ENCODE measurements at regions not wholly inside any gene's neighbourhood (a gene's known extent, or its start where the extent isn't known, plus 50 kb on each side); places are given as distances from the start of the nearest gene placed in this dataset.

DNA sequence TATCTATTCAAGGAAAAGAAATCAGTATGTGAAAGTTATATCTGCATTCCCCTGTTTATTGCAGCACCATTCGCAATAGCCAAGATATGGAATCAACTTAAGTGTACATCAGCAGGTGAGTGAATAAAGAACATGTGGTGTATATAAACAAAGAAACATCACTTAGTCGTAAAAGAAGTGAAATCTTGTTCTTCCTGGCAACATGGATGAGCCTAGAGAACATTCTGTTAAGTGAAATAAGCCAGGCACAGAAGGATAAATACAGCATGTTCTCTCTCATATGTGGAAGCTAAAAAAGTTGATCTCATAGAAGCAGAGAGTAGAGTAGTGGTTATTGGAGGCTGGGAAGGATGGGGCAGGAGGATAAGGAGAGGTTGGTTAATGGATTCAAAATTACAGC lies 287.9 kb upstream of the FERMT1 start:
- Histone ChIP-seq H3K27ac (ENCODE audit: low read depth, low read length) (no peak overlapping the region), H3K4me3 (ENCODE audit: low read depth, low read length) (no peak overlapping the region), H3K27me3 (ENCODE audit: control insufficient read depth, insufficient read depth, low read length) (no peaks in the 10 kb centered on the region), H3K9me3 (ENCODE audit: control insufficient read depth, insufficient read depth, low read length) (no peaks in the 10 kb centered on the region)
- ChIA-PET POLR2A (no interaction called here), CTCF (no interaction called here)
- no peak for DNase-seq (ENCODE audit: low read depth, low spot score)
- TF ChIP-seq, protein P1, sequence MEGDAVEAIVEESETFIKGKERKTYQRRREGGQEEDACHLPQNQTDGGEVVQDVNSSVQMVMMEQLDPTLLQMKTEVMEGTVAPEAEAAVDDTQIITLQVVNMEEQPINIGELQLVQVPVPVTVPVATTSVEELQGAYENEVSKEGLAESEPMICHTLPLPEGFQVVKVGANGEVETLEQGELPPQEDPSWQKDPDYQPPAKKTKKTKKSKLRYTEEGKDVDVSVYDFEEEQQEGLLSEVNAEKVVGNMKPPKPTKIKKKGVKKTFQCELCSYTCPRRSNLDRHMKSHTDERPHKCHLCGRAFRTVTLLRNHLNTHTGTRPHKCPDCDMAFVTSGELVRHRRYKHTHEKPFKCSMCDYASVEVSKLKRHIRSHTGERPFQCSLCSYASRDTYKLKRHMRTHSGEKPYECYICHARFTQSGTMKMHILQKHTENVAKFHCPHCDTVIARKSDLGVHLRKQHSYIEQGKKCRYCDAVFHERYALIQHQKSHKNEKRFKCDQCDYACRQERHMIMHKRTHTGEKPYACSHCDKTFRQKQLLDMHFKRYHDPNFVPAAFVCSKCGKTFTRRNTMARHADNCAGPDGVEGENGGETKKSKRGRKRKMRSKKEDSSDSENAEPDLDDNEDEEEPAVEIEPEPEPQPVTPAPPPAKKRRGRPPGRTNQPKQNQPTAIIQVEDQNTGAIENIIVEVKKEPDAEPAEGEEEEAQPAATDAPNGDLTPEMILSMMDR (IDR thresholded peaks at IDR 0.05; ENCODE audit: low read depth, low read length), result no peak

DNA sequence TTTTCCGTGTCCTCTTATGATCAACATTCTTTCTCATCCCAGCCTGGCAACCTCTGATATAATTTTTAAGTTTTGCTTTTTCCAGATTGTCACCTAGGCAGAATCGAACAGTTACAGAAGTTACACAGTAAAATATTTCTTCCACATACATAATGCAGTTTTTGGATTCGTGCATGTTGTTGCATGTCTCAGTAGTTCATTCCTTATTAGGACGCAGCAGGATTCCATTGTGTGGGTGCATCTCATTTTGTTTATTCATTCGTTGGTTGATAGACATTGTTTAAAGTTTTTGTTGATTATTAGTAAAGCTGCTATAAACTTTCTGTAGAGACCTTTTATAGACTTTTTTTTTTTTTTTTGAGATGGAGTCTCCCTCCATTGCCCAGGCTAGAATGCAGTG lies 284.3 kb upstream of the FERMT1 start:
- TF ChIP-seq, protein P1 (IDR thresholded peaks at IDR 0.05; ENCODE audit: low read depth, low read length), result no peak
- POLR2A ChIA-PET, result no interaction called here
- no peak for DNase-seq (ENCODE audit: low read depth, low spot score)

DNA sequence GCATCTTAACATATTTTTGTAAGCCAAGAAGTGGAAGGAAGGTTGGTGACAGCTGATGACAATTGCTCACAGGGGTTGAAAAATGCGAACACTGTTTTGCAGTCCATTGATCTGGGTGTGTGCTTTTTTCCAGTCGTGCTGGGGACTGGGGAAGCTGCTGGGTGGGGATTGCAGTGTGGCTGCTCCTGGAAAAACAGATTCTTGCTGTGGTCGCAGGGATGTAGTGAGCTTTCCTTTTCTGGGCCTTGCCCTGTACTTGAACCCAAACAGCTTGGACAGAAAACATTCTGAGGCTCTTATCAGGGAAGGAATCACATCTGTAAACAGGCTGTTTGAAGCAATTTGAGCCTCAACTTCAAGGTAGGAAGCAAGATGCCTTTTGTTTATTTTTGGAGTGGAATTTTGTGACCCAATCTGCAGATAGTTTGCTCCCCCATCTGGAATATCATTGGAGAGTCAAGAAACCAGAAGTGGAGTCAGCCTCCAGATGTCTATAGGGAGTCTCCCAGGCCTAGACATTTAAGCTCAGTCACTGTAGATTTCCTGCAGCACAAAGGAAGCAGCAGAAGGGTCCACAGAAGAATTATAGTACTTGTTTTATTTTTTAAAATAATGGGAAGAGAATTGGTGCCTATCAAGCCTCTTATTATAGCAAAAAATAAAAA lies 279.2 kb upstream of the FERMT1 start:
- Histone ChIP-seq H3K27me3 (ENCODE audit: control insufficient read depth, insufficient read depth, low read length) (no peaks in the 10 kb centered on the region), H3K4me3 (ENCODE audit: low read depth, low read length) (no peak overlapping the region), H3K27ac (ENCODE audit: low read depth, low read length) (no peak overlapping the region), H3K9me3 (ENCODE audit: control insufficient read depth, insufficient read depth, low read length) (no peaks in the 10 kb centered on the region)
- no peak for DNase-seq (ENCODE audit: low read depth, low spot score)
- TF ChIP-seq, protein P1 (IDR thresholded peaks at IDR 0.05; ENCODE audit: low read depth, low read length), result no peak
- ChIA-PET CTCF (no interaction called here), POLR2A (no interaction called here)

More for the DNA sequence above, 284.3 kb upstream of the FERMT1 start:
- Histone ChIP-seq H3K4me3 (ENCODE audit: low read depth, low read length) (no peak overlapping the region), H3K9me3 (ENCODE audit: control insufficient read depth, insufficient read depth, low read length) (no peaks in the 10 kb centered on the region), H3K27me3 (ENCODE audit: control insufficient read depth, insufficient read depth, low read length) (no peaks in the 10 kb centered on the region), H3K27ac (ENCODE audit: low read depth, low read length) (no peak overlapping the region)
- CTCF ChIA-PET, result no interaction called here

DNA sequence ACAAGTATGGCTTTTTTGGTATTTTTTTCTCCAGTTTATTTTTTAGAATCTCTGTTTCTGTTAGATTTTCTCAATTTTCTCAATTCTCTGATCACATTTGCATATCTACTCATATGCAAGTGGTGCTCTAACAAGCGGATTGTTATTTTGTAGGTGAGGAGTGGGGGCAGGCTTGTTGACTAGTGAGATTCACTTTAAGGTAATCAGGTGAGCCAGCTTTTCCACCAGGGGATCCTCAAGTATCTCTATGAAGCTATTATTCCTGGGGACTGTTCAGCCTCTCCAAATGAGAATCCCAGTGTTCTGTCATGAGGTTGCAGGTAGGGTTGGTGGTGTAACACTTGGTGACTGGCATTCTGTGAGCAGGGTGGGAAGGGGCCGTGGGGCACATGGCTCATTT lies 274.3 kb upstream of the FERMT1 start:
- no peaks in the 10 kb centered on the region for H3K27me3 ChIP-seq (ENCODE audit: control insufficient read depth, insufficient read depth, low read length)
- ChIA-PET CTCF (no interaction called here), POLR2A (no interaction called here)
- DNase-seq (ENCODE audit: low read depth, low spot score), result no peak
- TF ChIP-seq, protein P1 (IDR thresholded peaks at IDR 0.05; ENCODE audit: low read depth, low read length), result no peak
- no peaks in the 10 kb centered on the region for H3K9me3 ChIP-seq (ENCODE audit: control insufficient read depth, insufficient read depth, low read length)
- H3K4me3 ChIP-seq (ENCODE audit: low read depth, low read length), result no peak overlapping the region
- H3K27ac ChIP-seq (ENCODE audit: low read depth, low read length), result no peak overlapping the region

DNA sequence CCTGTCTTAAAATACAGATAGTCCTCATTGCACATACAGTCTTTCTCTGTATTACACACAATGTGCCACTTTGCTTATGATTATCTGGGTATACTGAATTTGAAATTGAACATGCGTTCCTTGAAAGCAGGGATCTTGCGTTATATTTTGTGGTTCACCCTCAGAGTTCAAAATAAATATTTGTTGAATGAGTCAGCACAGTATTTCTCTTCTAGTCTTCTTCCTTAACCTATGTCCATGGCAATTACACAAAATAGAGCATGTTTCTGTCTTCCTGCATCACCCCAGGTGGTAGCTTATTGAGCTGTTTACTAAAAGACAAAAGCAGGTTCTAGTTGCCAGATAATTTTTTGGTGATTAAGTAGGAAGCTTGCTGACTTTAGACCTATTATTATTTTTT lies 272.9 kb upstream of the FERMT1 start:
- ChIA-PET CTCF (interaction anchor here (0.5 to 2.5 kb wide), 2 partner anchors 14 to 240 kb away, joined by 4 to 12 read pairs; no protein-coding TSS in a partner anchor), POLR2A (no interaction called here)
- no peaks in the 10 kb centered on the region for H3K27me3 ChIP-seq (ENCODE audit: control insufficient read depth, insufficient read depth, low read length)
- H3K27ac ChIP-seq (ENCODE audit: low read depth, low read length), result no peak overlapping the region
- DNase-seq (ENCODE audit: low read depth, low spot score), result no peak
- TF ChIP-seq, protein P1 (IDR thresholded peaks at IDR 0.05; ENCODE audit: low read depth, low read length), result no peak
- H3K9me3 ChIP-seq (ENCODE audit: control insufficient read depth, insufficient read depth, low read length), result no peaks in the 10 kb centered on the region
- H3K4me3 ChIP-seq (ENCODE audit: low read depth, low read length), result no peak overlapping the region

Measured in AG04450 (cell line).